GM21447 (cell line): ENCODE measurements at regions not wholly inside any gene's neighbourhood (a gene's known extent, or its start where the extent isn't known, plus 50 kb on each side); places are given as distances from the start of the nearest gene placed in this dataset.
"Not testable (repeated sequence)": the region's sequence is repeated elsewhere in the genome, so short reads cannot be mapped to it uniquely, and the experiment has no call there.

Experiments
- ATAC-seq: cut with Tn5 transposase; IDR thresholded peaks from one replicate; pipeline ENCODE4 v1.9.1; 2021; ENCODE audit not compliant: unreplicated experiment

- no peak for ATAC-seq
These were observed 621.4 kb downstream of the PDCD6IP start for GRCh38 chr3:34419801-34420200.

DNA sequence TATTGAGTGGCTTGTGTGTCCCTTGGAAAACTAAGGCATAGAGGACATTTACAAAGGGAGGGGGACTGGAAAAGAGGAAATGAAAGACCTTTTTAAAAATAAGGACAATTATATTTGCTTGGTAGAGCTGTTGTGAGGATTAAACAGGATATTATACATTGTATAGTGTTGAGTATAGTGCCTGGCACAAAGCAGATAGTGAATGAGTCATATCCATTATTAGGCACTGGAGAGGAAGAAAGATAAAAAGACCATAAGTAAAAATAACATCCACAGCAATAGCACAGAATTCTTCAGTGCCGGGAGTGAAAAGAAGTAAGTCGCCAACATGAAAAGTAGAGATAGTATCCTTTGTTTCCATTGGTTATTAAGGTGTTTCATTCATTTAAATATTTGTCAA, 623.3 kb downstream of the PDCD6IP start:
- no peak for ATAC-seq

GRCh38 chr3:34439796-34440195, 641.4 kb downstream of the PDCD6IP start:
- no peak for ATAC-seq

- ATAC-seq = no peak
These were observed 645.7 kb downstream of the PDCD6IP start for GRCh38 chr3:34444137-34444536.

- no peak for ATAC-seq
These were observed 650.9 kb downstream of the PDCD6IP start for GRCh38 chr3:34449305-34449704.

GRCh38 chr3:34463414-34463813, 665.0 kb downstream of the PDCD6IP start:
- ATAC-seq = no peak

GRCh38 chr3:34464646-34465045, 666.2 kb downstream of the PDCD6IP start:
- no peak for ATAC-seq

- ATAC-seq = no peak
These were observed 677.4 kb downstream of the PDCD6IP start for GRCh38 chr3:34475851-34476250.

- ATAC-seq = no peak
These were observed 685.0 kb downstream of the PDCD6IP start for GRCh38 chr3:34483311-34483887.

- no peak for ATAC-seq
These were observed 705.9 kb downstream of the PDCD6IP start for GRCh38 chr3:34504366-34504765.

- ATAC-seq = no peak
These were observed 706.3 kb downstream of the PDCD6IP start for GRCh38 chr3:34504775-34505174.

GRCh38 chr3:34508732-34509131, 710.3 kb downstream of the PDCD6IP start:
- no peak for ATAC-seq

DNA sequence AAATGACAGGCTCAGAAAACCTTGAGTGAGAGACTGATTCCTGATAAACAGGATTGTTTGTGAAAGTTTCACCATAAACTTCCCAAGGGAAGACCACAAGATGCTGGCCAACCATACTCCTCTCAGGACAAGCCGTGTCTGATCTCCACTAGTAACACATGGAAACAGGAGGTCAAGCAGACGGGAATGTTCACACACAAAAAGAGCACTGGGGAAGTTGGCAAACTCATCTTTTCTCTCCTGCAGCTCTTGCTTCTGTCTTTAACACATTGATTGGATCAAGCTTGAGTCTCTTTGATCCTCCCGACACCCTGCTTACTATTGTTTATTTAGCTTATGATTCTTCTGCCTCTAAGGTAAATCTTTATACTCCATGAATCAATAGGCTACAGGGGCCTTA, 713.5 kb downstream of the PDCD6IP start:
- ATAC-seq = no peak

- ATAC-seq = not testable (repeated sequence)
These were observed 720.6 kb downstream of the PDCD6IP start for GRCh38 chr3:34519008-34519407.

DNA sequence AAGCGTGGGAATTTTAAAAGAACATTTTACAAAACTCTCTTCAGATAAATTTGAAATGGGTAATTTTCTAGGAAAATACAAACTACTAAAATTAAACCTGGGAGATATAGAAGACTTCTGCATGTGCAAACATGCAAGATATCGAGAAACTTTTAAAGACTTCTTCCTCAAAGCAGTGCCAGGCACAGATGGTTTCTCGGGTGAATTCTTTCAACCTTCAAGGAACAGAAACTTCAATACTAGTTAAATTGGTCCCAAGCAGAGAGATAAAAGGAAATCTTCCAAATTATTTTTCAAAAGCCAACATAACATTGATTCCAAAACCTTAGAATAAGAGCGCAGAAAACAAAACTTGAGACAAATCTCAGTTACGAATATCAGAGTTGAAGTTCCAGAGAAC, 732.7 kb downstream of the PDCD6IP start:
- ATAC-seq = no peak

DNA sequence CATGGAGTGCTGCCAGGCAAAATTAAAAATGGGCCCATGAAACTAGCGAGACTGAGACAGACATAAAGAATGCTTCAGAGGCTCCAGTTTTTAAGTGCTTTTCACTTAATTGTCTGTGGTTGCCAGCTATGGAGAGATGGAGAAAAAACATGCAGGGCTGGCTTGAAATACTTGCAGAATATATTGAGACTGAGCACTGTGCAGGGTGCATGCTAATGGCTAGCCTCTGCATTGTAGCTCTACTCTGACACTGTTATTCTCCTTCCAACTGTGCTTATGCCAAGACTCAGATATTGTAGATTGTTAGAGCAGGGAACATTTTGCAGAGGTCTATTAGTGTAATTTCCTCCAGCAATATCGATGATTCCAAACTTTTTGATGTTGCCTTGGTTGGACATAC, 735.0 kb downstream of the PDCD6IP start:
- ATAC-seq = no peak

DNA sequence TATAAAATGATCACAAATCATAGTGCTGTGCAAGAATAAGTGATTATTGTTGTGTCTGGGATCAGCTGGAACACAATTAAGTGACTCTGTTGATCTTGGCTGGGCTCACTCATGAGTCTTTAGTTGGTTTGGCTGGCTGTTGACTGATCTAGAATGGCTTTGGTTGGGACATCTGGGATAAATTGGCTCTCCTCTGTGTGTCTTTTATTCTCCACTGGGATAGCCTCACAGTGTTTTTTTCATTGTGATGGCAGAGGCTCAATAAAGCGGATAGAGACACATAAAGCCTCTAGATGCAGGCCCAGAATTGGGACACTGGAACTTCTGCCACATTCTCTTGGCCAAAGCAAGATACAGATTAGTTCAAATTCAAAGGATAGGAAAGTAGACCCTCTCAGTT, 735.6 kb downstream of the PDCD6IP start:
- ATAC-seq = no peak

- no peak for ATAC-seq
These were observed 745.7 kb downstream of the PDCD6IP start for GRCh38 chr3:34544136-34544535.

GRCh38 chr3:34547297-34547920, 749.0 kb downstream of the PDCD6IP start:
- ATAC-seq = no peak

- no peak for ATAC-seq
These were observed 768.8 kb downstream of the PDCD6IP start for GRCh38 chr3:34567266-34567665.

DNA sequence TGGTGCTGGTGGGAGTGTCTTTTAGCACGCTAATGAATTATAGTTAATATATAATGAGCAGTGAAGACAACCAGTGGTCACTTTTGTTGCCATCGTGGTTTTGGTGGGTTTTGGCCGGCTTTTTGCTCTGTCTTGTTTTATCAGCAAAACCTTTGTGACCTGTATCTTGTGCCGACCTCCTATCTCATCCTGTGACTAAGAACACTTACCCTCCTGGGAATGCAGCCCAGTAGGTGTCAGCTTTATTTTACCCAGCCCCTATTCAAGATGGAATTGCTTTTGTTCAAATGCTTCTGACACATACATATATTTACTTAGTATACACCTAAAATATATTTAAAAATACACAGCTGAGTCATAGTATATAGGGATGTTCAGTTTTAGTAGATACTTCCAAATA, 770.3 kb downstream of the PDCD6IP start:
- ATAC-seq = no peak

GRCh38 chr3:34569437-34569836, 771.0 kb downstream of the PDCD6IP start:
- no peak for ATAC-seq
